Mucosa of rectum (tissue), 2 donors: ENCODE measurements at regions not wholly inside any gene's neighbourhood (a gene's known extent, or its start where the extent isn't known, plus 50 kb on each side); places are given as distances from the start of the nearest gene placed in this dataset.

Source experiments
- H3K27ac ChIP-seq, 2 donors: one replicate each; pipeline ENCODE4 v1.7.0; 2013; ENCODE audit warnings: inconsistent platforms in 2 of 2, low read depth in 2 of 2, low read length in 2 of 2
- H3K27me3 ChIP-seq, 2 donors: one replicate each; pipeline ENCODE4 v1.7.0; 2013; ENCODE audit warnings: low read length in 2 of 2; ENCODE audit not compliant: control insufficient read depth in 2 of 2, insufficient read depth in 2 of 2
- H3K36me3 ChIP-seq, 2 donors: one replicate each; pipeline ENCODE4 v1.7.0; 2013; ENCODE audit warnings: low read length in 2 of 2; ENCODE audit not compliant: control insufficient read depth in 2 of 2, insufficient read depth in 2 of 2
- H3K4me1 ChIP-seq, 2 donors: one replicate each; pipeline ENCODE4 v1.7.0; 2013; ENCODE audit warnings: low read length in 2 of 2, mild to moderate bottlenecking in 1 of 2; ENCODE audit not compliant: control insufficient read depth in 2 of 2, insufficient read depth in 2 of 2
- H3K4me3 ChIP-seq, 2 donors: one replicate each; pipeline ENCODE4 v1.7.0; 2013; ENCODE audit warnings: low read length in 2 of 2
- H3K9ac ChIP-seq, 2 donors: one replicate each; pipeline ENCODE4 v1.7.0; 2013; ENCODE audit warnings: low read length in 2 of 2, low read depth in 1 of 2, mild to moderate bottlenecking in 1 of 2
- H3K9me3 ChIP-seq, 2 donors: one replicate each; pipeline ENCODE4 v1.7.0; 2013; ENCODE audit warnings: low read length in 2 of 2; ENCODE audit not compliant: control insufficient read depth in 2 of 2
- donor health status: healthy.
- donor health status: Normal muscosa, but diverticular disease.

DNA sequence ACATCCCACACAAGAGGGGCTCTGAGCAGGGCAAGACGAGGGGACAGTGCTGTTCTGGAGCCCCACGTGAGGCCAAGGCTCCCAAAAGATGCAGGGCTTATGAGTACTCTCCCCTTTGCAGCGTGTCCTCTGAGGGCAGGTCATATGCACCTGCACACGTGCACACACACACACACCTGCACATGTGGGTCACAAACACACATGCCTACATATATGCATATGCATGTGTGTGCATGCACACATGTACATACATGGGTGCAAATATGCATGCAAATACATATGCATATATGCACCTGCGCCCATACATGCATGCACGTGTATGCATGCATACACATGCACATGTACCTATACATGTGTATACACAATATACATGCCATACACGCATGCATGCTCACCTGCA is 197.9 kb downstream of the NPHP4 start:
- H3K4me3 ChIP-seq, result no peak overlapping the region
- H3K9me3 ChIP-seq, result no peaks in the 10 kb centered on the region
- no peaks in the 10 kb centered on the region for H3K36me3 ChIP-seq
- no peaks in the 10 kb centered on the region for H3K4me1 ChIP-seq
- no peaks in the 10 kb centered on the region for H3K27me3 ChIP-seq
- no peak overlapping the region for H3K9ac ChIP-seq
- H3K27ac ChIP-seq, result no peak overlapping the region

GRCh38 chr1:5793516-5793915 is 198.7 kb downstream of the NPHP4 start:
- Histone ChIP-seq H3K4me1 (no peaks in the 10 kb centered on the region), H3K27ac (no peak overlapping the region), H3K9ac (no peak overlapping the region), H3K9me3 (no peaks in the 10 kb centered on the region), H3K27me3 (no peaks in the 10 kb centered on the region), H3K4me3 (no peak overlapping the region), H3K36me3 (no peaks in the 10 kb centered on the region)

DNA sequence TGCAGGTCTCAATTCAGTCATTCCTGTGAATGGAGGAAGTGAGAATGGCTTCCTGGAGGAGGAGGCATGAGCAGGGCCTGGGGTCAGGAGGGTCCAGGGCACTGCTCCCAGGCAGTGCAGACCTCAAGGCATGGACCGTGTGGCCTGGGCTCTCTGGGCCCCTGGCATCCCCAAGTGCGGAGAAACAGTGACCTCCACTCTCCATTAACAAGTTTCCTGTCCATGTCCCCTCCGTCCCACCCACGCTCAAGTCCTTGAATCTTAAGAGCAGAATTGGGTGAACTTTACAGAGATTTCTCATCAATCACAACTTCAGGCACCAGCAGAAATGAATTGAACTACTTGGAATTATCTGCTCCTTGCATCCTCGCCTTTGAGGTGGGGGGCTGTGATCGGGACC is 211.1 kb downstream of the NPHP4 start:
- Histone ChIP-seq H3K9me3 (no peaks in the 10 kb centered on the region), H3K36me3 (no peaks in the 10 kb centered on the region), H3K27me3 (no peaks in the 10 kb centered on the region), H3K9ac (no peak overlapping the region), H3K4me3 (no peak overlapping the region), H3K4me1 (no peaks in the 10 kb centered on the region), H3K27ac (no peak overlapping the region)

DNA sequence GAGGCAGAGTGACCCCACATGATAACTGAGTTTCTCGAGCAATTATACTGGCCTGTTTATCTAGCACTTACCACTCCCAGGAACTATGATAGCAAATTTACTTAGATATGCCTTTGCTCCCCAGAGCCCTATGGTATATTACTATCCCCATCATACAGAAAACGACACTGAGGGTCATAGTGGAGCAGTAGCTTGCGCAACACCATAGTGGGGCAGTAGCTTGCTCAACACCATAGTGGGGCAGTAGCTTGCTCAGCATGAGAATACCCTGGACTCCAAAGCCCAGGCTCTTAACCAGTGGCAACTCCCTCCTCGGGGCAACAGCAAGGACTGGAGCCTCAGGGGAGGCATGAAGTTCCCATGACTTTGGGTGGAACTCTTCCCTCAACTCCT is 211.9 kb downstream of the NPHP4 start:
- no peaks in the 10 kb centered on the region for H3K9me3 ChIP-seq

GRCh38 chr1:5779608-5780323 is 212.5 kb downstream of the NPHP4 start:
- no peak overlapping the region for H3K4me3 ChIP-seq
- H3K9ac ChIP-seq, result no peak overlapping the region
- no peaks in the 10 kb centered on the region for H3K4me1 ChIP-seq
- H3K9me3 ChIP-seq, result no peaks in the 10 kb centered on the region
- no peaks in the 10 kb centered on the region for H3K36me3 ChIP-seq
- no peaks in the 10 kb centered on the region for H3K27me3 ChIP-seq
- no peak overlapping the region for H3K27ac ChIP-seq

More for the DNA sequence above, 211.9 kb downstream of the NPHP4 start:
- Histone ChIP-seq H3K27ac (no peak overlapping the region), H3K27me3 (no peaks in the 10 kb centered on the region), H3K4me3 (no peak overlapping the region), H3K36me3 (no peaks in the 10 kb centered on the region), H3K4me1 (no peaks in the 10 kb centered on the region), H3K9ac (no peak overlapping the region)

- no peak overlapping the region for H3K27ac ChIP-seq
- H3K4me3 ChIP-seq, result no peak overlapping the region
- no peaks in the 10 kb centered on the region for H3K27me3 ChIP-seq
- no peaks in the 10 kb centered on the region for H3K36me3 ChIP-seq
- no peaks in the 10 kb centered on the region for H3K9me3 ChIP-seq
- no peak overlapping the region for H3K9ac ChIP-seq
- no peaks in the 10 kb centered on the region for H3K4me1 ChIP-seq
Observed at GRCh38 chr1:5776035-5776550, 216.1 kb downstream of the NPHP4 start.

DNA sequence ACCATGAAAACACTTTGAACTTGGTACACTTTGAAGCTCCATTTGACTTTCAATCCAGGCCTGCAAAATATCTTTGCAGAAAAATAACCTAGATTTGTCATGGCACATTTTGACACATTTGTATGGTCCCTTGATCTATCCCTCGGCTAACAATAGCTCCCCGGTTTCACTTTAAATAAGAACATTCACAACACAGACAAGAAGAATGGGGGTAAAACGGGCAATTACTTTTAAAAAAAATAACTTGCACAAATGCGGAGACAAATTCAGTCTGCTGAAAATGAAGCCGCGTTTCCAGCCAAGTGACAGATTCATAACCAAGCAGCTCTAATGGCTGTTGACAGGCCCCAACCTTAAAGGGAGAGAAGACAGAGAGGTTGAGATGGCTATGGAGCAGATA is 218.2 kb downstream of the NPHP4 start:
- no peaks in the 10 kb centered on the region for H3K36me3 ChIP-seq

GRCh38 chr1:5771788-5772187 is 220.4 kb downstream of the NPHP4 start:
- peaks cover 3 to 4% of the 10 kb centered on the region in 2 donors for H3K27me3 ChIP-seq
- H3K27ac ChIP-seq, result no peak overlapping the region
- no peaks in the 10 kb centered on the region for H3K9me3 ChIP-seq
- no peak overlapping the region for H3K9ac ChIP-seq
- no peaks in the 10 kb centered on the region for H3K36me3 ChIP-seq
- H3K4me1 ChIP-seq, result no peaks in the 10 kb centered on the region
- no peak overlapping the region for H3K4me3 ChIP-seq

More for the DNA sequence above, 218.2 kb downstream of the NPHP4 start:
- H3K9ac ChIP-seq, result no peak overlapping the region
- no peaks in the 10 kb centered on the region for H3K9me3 ChIP-seq
- H3K4me1 ChIP-seq, result no peaks in the 10 kb centered on the region
- H3K27me3 ChIP-seq, result no peaks in the 10 kb centered on the region
- no peak overlapping the region for H3K4me3 ChIP-seq
- no peak overlapping the region for H3K27ac ChIP-seq

DNA sequence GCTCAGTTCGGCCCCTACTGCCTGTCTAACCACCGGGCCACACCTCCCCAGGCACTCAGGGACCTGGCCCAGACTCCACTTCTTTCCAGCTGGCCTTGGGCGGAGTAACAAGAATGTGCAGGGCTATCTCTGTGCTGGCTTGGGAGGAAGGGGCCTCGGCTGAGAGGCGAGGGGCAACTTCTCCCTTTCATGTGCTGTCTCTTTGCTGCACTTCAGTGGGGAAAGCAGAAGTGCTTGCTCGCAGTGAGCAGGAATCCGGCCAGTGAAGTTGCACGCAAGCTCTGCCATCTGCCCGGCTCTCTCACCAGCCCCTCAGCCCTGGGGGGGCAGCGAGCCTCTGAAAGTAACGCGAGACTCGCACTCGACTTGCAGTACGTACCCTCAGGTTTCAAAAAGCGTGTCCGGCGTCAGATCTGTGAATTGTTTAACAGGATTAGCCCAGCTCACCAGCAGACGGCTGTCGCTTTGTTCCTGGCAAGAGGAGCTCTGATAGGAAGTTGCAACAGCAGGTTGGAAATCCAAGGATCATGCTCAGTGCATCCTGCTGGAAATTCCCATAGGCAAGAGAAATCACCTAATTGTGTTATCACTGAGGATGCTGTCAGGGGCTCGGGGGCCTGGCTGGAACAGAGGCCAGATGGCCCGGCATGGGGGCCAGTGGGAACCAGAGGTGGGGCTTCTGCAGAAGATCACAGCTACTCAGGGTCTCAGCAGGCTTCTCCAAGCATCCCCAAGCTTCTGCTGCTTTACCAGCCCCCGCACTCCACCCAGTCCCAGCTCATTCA is 221.1 kb downstream of the NPHP4 start:
- Histone ChIP-seq H3K27ac (no peak overlapping the region), H3K4me1 (no peaks in the 10 kb centered on the region), H3K9ac (no peak overlapping the region), H3K27me3 (peaks cover 3 to 4% of the 10 kb centered on the region in 2 donors), H3K9me3 (no peaks in the 10 kb centered on the region), H3K4me3 (no peak overlapping the region), H3K36me3 (no peaks in the 10 kb centered on the region)

- no peaks in the 10 kb centered on the region for H3K36me3 ChIP-seq
- no peaks in the 10 kb centered on the region for H3K9me3 ChIP-seq
- H3K27me3 ChIP-seq, result peaks cover 3 to 4% of the 10 kb centered on the region in 2 donors
- H3K27ac ChIP-seq, result no peak overlapping the region
- no peak overlapping the region for H3K4me3 ChIP-seq
- H3K9ac ChIP-seq, result no peak overlapping the region
- H3K4me1 ChIP-seq, result no peaks in the 10 kb centered on the region
Observed at GRCh38 chr1:5769760-5770159, 222.5 kb downstream of the NPHP4 start.
